ENCODE measurements at regions not wholly inside any gene's neighbourhood (a gene's known extent, or its start where the extent isn't known, plus 50 kb on each side); places are given as distances from the start of the nearest gene placed in this dataset.
"Not testable (repeated sequence)": the region's sequence is repeated elsewhere in the genome, so short reads cannot be mapped to it uniquely, and the experiment has no call there.

DNA sequence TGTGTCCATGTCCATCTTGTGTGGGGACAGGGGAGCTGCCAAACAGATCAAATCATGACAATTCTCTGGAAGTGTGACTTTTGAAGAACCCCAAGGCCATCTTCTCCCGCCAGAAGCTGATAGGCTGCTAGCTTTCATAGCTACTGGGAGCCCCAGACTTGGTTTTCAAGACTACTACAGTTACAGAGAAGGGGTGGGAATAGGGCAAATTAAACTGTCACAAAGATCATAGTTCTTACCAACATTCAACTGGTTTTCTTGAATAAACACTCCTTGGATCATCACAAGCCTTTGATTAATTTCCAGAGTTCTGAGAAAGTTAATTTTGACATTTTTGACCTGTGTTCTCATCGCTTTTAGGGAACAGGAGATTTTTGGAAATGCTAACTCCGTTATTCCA, 67.8 kb upstream of the FARP1 start:
- DNase-seq, result no peak

DNA sequence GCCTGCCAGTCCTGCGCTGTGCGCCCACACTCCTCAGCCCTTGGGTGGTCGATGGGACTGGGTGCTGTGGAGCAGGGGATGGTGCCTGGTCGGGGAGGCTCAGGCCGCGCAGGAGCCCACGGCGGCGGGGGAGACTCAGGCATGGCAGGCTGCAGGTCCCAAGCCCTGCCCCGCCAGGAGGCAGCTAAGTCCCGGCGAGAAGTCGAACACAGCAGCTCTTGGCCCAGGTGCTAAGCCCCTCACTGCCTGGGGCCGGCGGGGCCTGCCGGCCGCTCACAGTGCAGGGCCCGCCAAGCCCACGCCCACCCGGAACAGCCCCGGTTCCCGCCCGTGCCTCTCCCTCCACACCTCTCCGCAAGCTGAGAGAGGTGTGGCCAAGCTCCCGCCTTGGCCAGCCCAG, 66.6 kb upstream of the FARP1 start:
- DNase-seq, result not testable (repeated sequence)

DNA sequence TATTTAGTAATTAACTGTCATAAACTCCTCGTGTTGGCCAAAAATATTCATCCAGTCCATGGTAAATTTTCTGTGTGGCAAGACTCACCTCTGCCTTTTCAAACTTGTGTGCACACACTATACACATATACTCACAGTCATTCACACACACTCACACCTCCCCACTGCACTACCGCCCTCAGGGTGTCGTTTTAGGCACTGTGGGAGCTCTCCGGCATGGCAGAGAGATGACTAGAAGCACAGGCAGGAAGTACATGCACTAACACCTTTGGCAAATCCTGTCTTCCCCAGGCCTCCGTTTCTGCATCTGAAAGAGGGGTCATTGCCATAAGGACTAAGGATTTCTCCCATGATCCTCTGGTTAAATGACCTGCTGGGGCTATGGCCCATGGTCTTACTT, 62.6 kb upstream of the FARP1 start:
- DNase-seq, result no peak

- DNase-seq, result peak; percentile 95
Measured at GRCh38 chr13:98083507-98083906, 59.4 kb upstream of the FARP1 start.

GRCh38 chr13:98083936-98084335, 59.0 kb upstream of the FARP1 start:
- peak; percentile 29 for DNase-seq

DNA sequence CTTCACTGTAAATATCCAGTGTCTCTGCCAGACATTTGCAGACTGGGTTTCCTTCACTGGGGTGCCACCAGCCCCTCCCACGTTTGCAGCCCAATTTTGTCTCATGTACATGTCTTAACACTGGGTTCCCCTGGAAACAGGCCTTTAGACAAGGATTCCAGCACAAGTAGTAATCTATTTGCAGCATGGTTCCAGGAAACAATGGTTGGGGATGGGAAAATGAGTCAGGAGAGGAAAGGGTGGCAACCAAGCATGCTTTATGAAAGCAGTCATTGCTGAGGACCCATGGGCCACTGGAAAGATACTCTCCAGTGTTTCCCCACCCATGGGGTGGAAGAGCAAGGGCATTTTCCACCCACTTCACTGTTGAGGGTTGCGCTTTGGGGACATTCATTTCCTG, 53.6 kb upstream of the FARP1 start:
- DNase-seq, result peak; percentile 37

- no peak for DNase-seq
Measured at GRCh38 chr13:98092888-98093287, 50.0 kb upstream of the FARP1 start.

All from NCI-H226 (cell line).